OCI-LY7 (cell line): ENCODE measurements at regions not wholly inside any gene's neighbourhood (a gene's known extent, or its start where the extent isn't known, plus 50 kb on each side); places are given as distances from the start of the nearest gene placed in this dataset.
A peak's percentile ranks its signal among the peaks of the same experiment; 100 is the strongest.

Source experiments
- BruUV-seq: library from RNA; stranded (reverse); fragments of 400-500 nt; replicated peaks from 2 replicates; lab custom pipeline; 2021; lab: Mats Ljungman, UMichigan
- CTCF ChIA-PET: fragments of 300-600 bp; sonication (Branson Sonifier 250); formaldehyde crosslinking; loops from one replicate; lab custom pipeline; 2022; ENCODE audit warnings: antibody characterized with exemption; ENCODE audit not compliant: unreplicated experiment; lab: Charles Lee
- POLR2A ChIA-PET: fragments of 300-600 bp; sonication (Branson Sonifier 250); formaldehyde crosslinking; loops from one replicate; lab custom pipeline; 2022; ENCODE audit warnings: antibody characterized with exemption; lab: Charles Lee
- DNase-seq: peaks from one replicate; pipeline ENCODE4 v3.0.0-alpha.2; 2015; ENCODE audit warnings: low spot score
- H2AFZ ChIP-seq: fragments of 200-600 bp; sonication (generic), shearing (Covaris generic); 2 replicates; pipeline ENCODE4 v1.6.1; 2014; ENCODE audit warnings: mild to moderate bottlenecking, antibody characterized with exemption, low read length, moderate library complexity
- H3K27ac ChIP-seq: fragments of 200-600 bp; sonication (generic); 2 replicates; pipeline ENCODE4 v1.5.1; 2014; ENCODE audit warnings: mixed run types, low read depth, mild to moderate bottlenecking, moderate library complexity, low read length, inconsistent platforms; ENCODE audit not compliant: poor library complexity, severe bottlenecking
- H3K36me3 ChIP-seq: fragments of 200-600 bp; sonication (generic); 2 replicates; pipeline ENCODE4 v1.6.1; 2014; ENCODE audit warnings: mild to moderate bottlenecking, antibody characterized with exemption, low read length, moderate library complexity, mixed read lengths; ENCODE audit not compliant: insufficient read depth
- H3K4me1 ChIP-seq: fragments of 200-600 bp; sonication (generic); 2 replicates; pipeline ENCODE4 v1.5.1; 2014; ENCODE audit warnings: mild to moderate bottlenecking, low read length; ENCODE audit not compliant: insufficient read depth, poor library complexity, severe bottlenecking
- H3K4me2 ChIP-seq: fragments of 200-600 bp; sonication (generic); 2 replicates; pipeline ENCODE4 v1.6.1; 2014; ENCODE audit warnings: mild to moderate bottlenecking, low read length
- H3K4me3 ChIP-seq: fragments of 200-600 bp; sonication (generic); 2 replicates; pipeline ENCODE4 v1.5.1; 2014; ENCODE audit warnings: mild to moderate bottlenecking, low read depth, low read length; ENCODE audit not compliant: poor library complexity, severe bottlenecking
- H3K79me2 ChIP-seq: fragments of 200-600 bp; sonication (generic); 2 replicates; pipeline ENCODE4 v1.6.1; 2016; ENCODE audit warnings: low read depth, mild to moderate bottlenecking, low read length, moderate library complexity, mixed read lengths; ENCODE audit not compliant: insufficient read depth
- H3K9me2 ChIP-seq: fragments of 200-600 bp; sonication (generic); 2 replicates; pipeline ENCODE4 v1.6.1; 2016; ENCODE audit warnings: mild to moderate bottlenecking, low read length, mixed read lengths; ENCODE audit not compliant: insufficient read depth
- H3K9me3 ChIP-seq: fragments of 200-600 bp; sonication (generic); 2 replicates; pipeline ENCODE4 v1.6.1; 2014; ENCODE audit warnings: mild to moderate bottlenecking, mixed run types, low read length, mixed read lengths
- H4K20me1 ChIP-seq: fragments of 200-600 bp; sonication (generic); 2 replicates; pipeline ENCODE4 v1.6.1; 2014; ENCODE audit warnings: mild to moderate bottlenecking, antibody characterized with exemption, low read length, moderate library complexity, mixed read lengths; ENCODE audit not compliant: insufficient read depth
- EZH2phosphoT487 ChIP-seq: fragments of 200-600 bp; sonication (generic); IDR thresholded peaks from 2 replicates; pipeline ENCODE4 v1.6.1; 2018; ENCODE audit warnings: low read depth, borderline replicate concordance, mild to moderate bottlenecking, mixed run types, antibody characterized with exemption, low read length, moderate library complexity, mixed read lengths
- intact Hi-C: fragments of 100-400 bp; cut with micrococcal nuclease; formaldehyde crosslinking; loops from one replicate; pipeline ENCODE4 v1.10.0; 2022; ENCODE audit not compliant: unreplicated experiment
- TF ChIP-seq, protein P1 (sequence below): fragments of 200-600 bp; sonication (generic); conservative IDR thresholded peaks from 2 replicates; pipeline ENCODE4 v1.5.1; 2014; ENCODE audit warnings: mild to moderate bottlenecking, antibody characterized with exemption, low read length, moderate library complexity, mixed read lengths

GRCh38 chr3:177282119-177282655, 84.9 kb upstream of the TBL1XR1 start:
- H3K4me2 ChIP-seq, result peak overlapping the region; percentile 61
- peak; percentile 78 for DNase-seq
- peak overlapping the region; percentile 23 for H3K4me3 ChIP-seq
- H3K9me3 ChIP-seq, result no peaks in the 10 kb centered on the region; the same call in 1 of the 2 replicates
- H3K79me2 ChIP-seq, result no peaks in the 10 kb centered on the region
- no peaks in the 10 kb centered on the region for H3K9me2 ChIP-seq
- no peaks in the 10 kb centered on the region for H4K20me1 ChIP-seq
- H3K36me3 ChIP-seq, result no peaks in the 10 kb centered on the region
- H2AFZ ChIP-seq, result peak overlapping the region; percentile 96
- ChIA-PET POLR2A (interaction anchor here (0.8 to 1.3 kb wide), 6 partner anchors 10 to 224 kb away, joined by 3 to 5 read pairs (median 3); no protein-coding TSS in a partner anchor), CTCF (interaction anchor here (0.6 kb wide), 1 partner anchor 228 kb away, joined by 4 read pairs; no protein-coding TSS in a partner anchor)
- TF ChIP-seq, protein P1, sequence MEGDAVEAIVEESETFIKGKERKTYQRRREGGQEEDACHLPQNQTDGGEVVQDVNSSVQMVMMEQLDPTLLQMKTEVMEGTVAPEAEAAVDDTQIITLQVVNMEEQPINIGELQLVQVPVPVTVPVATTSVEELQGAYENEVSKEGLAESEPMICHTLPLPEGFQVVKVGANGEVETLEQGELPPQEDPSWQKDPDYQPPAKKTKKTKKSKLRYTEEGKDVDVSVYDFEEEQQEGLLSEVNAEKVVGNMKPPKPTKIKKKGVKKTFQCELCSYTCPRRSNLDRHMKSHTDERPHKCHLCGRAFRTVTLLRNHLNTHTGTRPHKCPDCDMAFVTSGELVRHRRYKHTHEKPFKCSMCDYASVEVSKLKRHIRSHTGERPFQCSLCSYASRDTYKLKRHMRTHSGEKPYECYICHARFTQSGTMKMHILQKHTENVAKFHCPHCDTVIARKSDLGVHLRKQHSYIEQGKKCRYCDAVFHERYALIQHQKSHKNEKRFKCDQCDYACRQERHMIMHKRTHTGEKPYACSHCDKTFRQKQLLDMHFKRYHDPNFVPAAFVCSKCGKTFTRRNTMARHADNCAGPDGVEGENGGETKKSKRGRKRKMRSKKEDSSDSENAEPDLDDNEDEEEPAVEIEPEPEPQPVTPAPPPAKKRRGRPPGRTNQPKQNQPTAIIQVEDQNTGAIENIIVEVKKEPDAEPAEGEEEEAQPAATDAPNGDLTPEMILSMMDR, result no peak
- no peak for TF ChIP-seq EZH2phosphoT487
- no TSS peak for BruUV-seq
- intact Hi-C loops, result no loop called here
- peaks cover 29% of the 10 kb centered on the region for H3K4me1 ChIP-seq
- peak overlapping the region; percentile 67 for H3K27ac ChIP-seq

- Histone ChIP-seq H3K27ac (no peak overlapping the region), H3K4me1 (peaks cover 29% of the 10 kb centered on the region), H3K9me2 (no peaks in the 10 kb centered on the region), H3K4me2 (no peak overlapping the region), H3K79me2 (no peaks in the 10 kb centered on the region), H3K4me3 (no peak overlapping the region), H4K20me1 (no peaks in the 10 kb centered on the region), H3K36me3 (no peaks in the 10 kb centered on the region), H3K9me3 (no peaks in the 10 kb centered on the region; the same call in 1 of the 2 replicates), H2AFZ (no peak overlapping the region)
- no TSS peak for BruUV-seq
- CTCF ChIA-PET, result no interaction called here
- intact Hi-C loops, result no loop called here
- no peak for TF ChIP-seq EZH2phosphoT487
- TF ChIP-seq, protein P1, result no peak
- no peak for DNase-seq
- POLR2A ChIA-PET, result interaction anchor here (0.6 kb wide), 1 partner anchor 103 kb away, joined by 4 read pairs; no protein-coding TSS in a partner anchor
Observed at GRCh38 chr3:177283983-177284382, 86.7 kb upstream of the TBL1XR1 start.

GRCh38 chr3:177284383-177284881, 87.2 kb upstream of the TBL1XR1 start:
- POLR2A ChIA-PET, result no interaction called here
- no peaks in the 10 kb centered on the region for H3K36me3 ChIP-seq
- no peak overlapping the region for H3K27ac ChIP-seq
- intact Hi-C loops, result no loop called here
- CTCF ChIA-PET, result no interaction called here
- DNase-seq, result no peak
- TF ChIP-seq EZH2phosphoT487, result no peak
- TF ChIP-seq, protein P1, result peak; percentile 46
- BruUV-seq, result no TSS peak
- H3K9me2 ChIP-seq, result no peaks in the 10 kb centered on the region
- peaks cover 29% of the 10 kb centered on the region for H3K4me1 ChIP-seq
- 0 out of 2 replicates have a peak overlapping the region, but pooled peaks have one; percentile 27 for H2AFZ ChIP-seq
- no peaks in the 10 kb centered on the region for H3K79me2 ChIP-seq
- H3K4me2 ChIP-seq, result no peak overlapping the region
- no peaks in the 10 kb centered on the region; the same call in 1 of the 2 replicates for H3K9me3 ChIP-seq
- H4K20me1 ChIP-seq, result no peaks in the 10 kb centered on the region
- no peak overlapping the region for H3K4me3 ChIP-seq
